DMS 273 (cell line): ENCODE measurements at regions not wholly inside any gene's neighbourhood (a gene's known extent, or its start where the extent isn't known, plus 50 kb on each side); places are given as distances from the start of the nearest gene placed in this dataset.
"Not testable (repeated sequence)": the region's sequence is repeated elsewhere in the genome, so short reads cannot be mapped to it uniquely, and the experiment has no call there.

Experiments
- DNase-seq: peaks from one replicate; lab custom pipeline; 2025; ENCODE audit not compliant: unreplicated experiment; lab: John Stamatoyannopoulos, UW

- no peak for DNase-seq
Measured at GRCh38 chr1:101409102-101409501, 172.3 kb downstream of the S1PR1 start.

GRCh38 chr1:101410048-101410878 lies 173.4 kb downstream of the S1PR1 start:
- DNase-seq = no peak

- DNase-seq = no peak
Measured at GRCh38 chr1:101420406-101420805, 183.6 kb downstream of the S1PR1 start.

GRCh38 chr1:101428083-101428482 lies 191.3 kb downstream of the S1PR1 start:
- not testable (repeated sequence) for DNase-seq

- DNase-seq = no peak
Measured at GRCh38 chr1:101428562-101428961, 191.7 kb downstream of the S1PR1 start.

- DNase-seq = no peak
Measured at GRCh38 chr1:101431956-101432510, 195.2 kb downstream of the S1PR1 start.

- DNase-seq = no peak
Measured at GRCh38 chr1:101435831-101436511, 199.2 kb downstream of the S1PR1 start.

- no peak for DNase-seq
Measured at GRCh38 chr1:101437800-101438199, 201.0 kb downstream of the S1PR1 start.

GRCh38 chr1:101438359-101438758 lies 201.5 kb downstream of the S1PR1 start:
- DNase-seq = peak; percentile 34

GRCh38 chr1:101440485-101440884 lies 203.7 kb downstream of the S1PR1 start:
- DNase-seq = no peak

- no peak for DNase-seq
Measured at GRCh38 chr1:101444381-101444780, 207.6 kb downstream of the S1PR1 start.

GRCh38 chr1:101444873-101445618 lies 208.2 kb downstream of the S1PR1 start:
- DNase-seq = no peak

- DNase-seq = no peak
Measured at GRCh38 chr1:101448018-101448417, 211.2 kb downstream of the S1PR1 start.

- DNase-seq = not testable (repeated sequence)
Measured at GRCh38 chr1:101450691-101451090, 213.9 kb downstream of the S1PR1 start.

- DNase-seq = no peak
Measured at GRCh38 chr1:101451888-101452287, 215.1 kb downstream of the S1PR1 start.

- no peak for DNase-seq
Measured at GRCh38 chr1:101452825-101453224, 216.0 kb downstream of the S1PR1 start.

GRCh38 chr1:101453844-101454243 lies 217.0 kb downstream of the S1PR1 start:
- DNase-seq = no peak

- no peak for DNase-seq
Measured at GRCh38 chr1:101455166-101455565, 218.3 kb downstream of the S1PR1 start.

- no peak for DNase-seq
Measured at GRCh38 chr1:101460739-101461138, 223.9 kb downstream of the S1PR1 start.

- no peak for DNase-seq
Measured at GRCh38 chr1:101463195-101463594, 226.4 kb downstream of the S1PR1 start.

GRCh38 chr1:101465941-101466340 lies 229.1 kb downstream of the S1PR1 start:
- no peak for DNase-seq
